ENCODE measurements at regions not wholly inside any gene's neighbourhood (a gene's known extent, or its start where the extent isn't known, plus 50 kb on each side); places are given as distances from the start of the nearest gene placed in this dataset.

DNA sequence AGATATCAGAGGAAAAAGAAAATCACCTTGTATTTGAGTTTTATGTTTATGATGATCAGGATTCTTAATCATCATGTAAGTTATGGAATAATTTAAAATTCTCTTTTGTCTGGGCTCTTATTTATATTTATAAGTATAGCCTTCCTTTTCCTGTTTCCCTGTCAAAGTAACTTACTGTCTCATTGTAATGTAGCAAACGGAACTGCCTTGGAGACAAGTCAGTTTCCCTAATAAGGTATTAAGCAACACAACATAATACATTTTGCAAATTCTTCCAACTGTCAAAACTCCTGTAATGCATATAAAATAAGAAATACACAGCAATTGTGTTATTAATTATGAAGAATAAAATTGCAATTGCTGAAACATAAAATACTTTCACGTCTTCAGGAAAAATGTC is 463.2 kb downstream of the MAT2B start:
- 32 to 42% methylated on average over 2 of the region's 2 CpGs for WGBS, 2 donors
- no peaks in the 10 kb centered on the region for H3K36me3 ChIP-seq (replicated peaks in 1 of 2; ENCODE audit: insufficient read depth in 1 of 2, low read depth in 2 of 2)
- DNase-seq (no peak), ATAC-seq (no peak)
- H3K27ac ChIP-seq, result no peak overlapping the region
- intact Hi-C loops (cut with DNase I), result no loop called here
- H3K4me3 ChIP-seq, result no peak overlapping the region
- TF ChIP-seq, protein P1, sequence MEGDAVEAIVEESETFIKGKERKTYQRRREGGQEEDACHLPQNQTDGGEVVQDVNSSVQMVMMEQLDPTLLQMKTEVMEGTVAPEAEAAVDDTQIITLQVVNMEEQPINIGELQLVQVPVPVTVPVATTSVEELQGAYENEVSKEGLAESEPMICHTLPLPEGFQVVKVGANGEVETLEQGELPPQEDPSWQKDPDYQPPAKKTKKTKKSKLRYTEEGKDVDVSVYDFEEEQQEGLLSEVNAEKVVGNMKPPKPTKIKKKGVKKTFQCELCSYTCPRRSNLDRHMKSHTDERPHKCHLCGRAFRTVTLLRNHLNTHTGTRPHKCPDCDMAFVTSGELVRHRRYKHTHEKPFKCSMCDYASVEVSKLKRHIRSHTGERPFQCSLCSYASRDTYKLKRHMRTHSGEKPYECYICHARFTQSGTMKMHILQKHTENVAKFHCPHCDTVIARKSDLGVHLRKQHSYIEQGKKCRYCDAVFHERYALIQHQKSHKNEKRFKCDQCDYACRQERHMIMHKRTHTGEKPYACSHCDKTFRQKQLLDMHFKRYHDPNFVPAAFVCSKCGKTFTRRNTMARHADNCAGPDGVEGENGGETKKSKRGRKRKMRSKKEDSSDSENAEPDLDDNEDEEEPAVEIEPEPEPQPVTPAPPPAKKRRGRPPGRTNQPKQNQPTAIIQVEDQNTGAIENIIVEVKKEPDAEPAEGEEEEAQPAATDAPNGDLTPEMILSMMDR (IDR thresholded peaks at IDR 0.05), result no peak
- TF ChIP-seq POLR2A (IDR thresholded peaks at IDR 0.05), result no peak
- H3K9me3 ChIP-seq, result no peaks in the 10 kb centered on the region
- no peaks in the 10 kb centered on the region for H3K4me1 ChIP-seq
- H3K27me3 ChIP-seq, result no peaks in the 10 kb centered on the region

DNA sequence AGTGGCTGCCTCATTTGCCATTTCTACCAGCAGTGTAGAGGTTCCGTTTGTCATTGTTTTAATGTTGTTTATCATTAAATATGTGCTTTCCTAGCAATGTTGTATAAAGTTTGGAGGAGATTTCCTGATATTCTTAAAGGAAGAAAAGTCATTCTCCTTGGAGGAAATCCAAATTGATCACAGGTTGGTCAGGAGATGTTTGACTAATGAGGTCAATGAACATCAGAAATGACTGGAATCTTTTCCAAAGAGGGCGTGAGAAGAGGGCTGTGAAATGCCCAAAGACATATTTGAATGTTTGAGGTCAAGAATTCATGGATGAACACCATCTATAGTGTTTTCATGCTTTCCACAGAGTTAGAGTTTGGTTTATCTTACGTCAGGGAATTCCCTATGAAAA is 471.3 kb downstream of the MAT2B start:
- Histone ChIP-seq H3K4me1 (no peaks in the 10 kb centered on the region), H3K4me3 (no peak overlapping the region), H3K27me3 (no peaks in the 10 kb centered on the region), H3K36me3 (replicated peaks in 1 of 2; ENCODE audit: insufficient read depth in 1 of 2, low read depth in 2 of 2) (no peaks in the 10 kb centered on the region), H3K27ac (no peak overlapping the region), H3K9me3 (no peaks in the 10 kb centered on the region)
- ATAC-seq, result no peak
- intact Hi-C loops (cut with DNase I), result no loop called here
- WGBS, 2 donors, result 47 to 48% methylated on average over 3 of the region's 3 CpGs
- DNase-seq, result no peak
- TF ChIP-seq POLR2A (IDR thresholded peaks at IDR 0.05), result no peak
- TF ChIP-seq, protein P1 (IDR thresholded peaks at IDR 0.05), result no peak

DNA sequence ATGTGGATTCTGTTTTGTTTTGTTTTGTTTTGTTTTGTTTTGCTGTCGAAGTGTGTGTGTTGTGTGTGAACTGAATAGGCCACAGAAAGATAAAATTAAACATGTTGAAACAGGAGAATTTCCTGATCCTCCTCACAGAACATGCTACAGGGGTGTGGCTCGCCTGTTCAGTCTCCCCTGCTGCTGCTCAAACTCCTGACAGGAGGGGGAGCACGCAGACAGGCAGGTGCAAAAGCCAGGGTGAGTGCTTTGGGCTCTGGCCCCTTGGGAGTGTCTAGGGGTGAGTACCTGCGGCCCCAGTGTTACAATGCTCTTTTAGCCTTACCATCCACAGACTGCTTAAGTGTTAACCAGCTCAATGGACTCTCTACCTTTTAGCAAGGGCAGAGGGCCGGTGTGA is 473.5 kb downstream of the MAT2B start:
- Histone ChIP-seq H3K27me3 (no peaks in the 10 kb centered on the region), H3K4me3 (no peak overlapping the region), H3K4me1 (no peaks in the 10 kb centered on the region), H3K9me3 (no peaks in the 10 kb centered on the region), H3K27ac (no peak overlapping the region), H3K36me3 (replicated peaks in 1 of 2; ENCODE audit: insufficient read depth in 1 of 2, low read depth in 2 of 2) (no peaks in the 10 kb centered on the region)
- ATAC-seq, result no peak
- intact Hi-C loops (cut with DNase I), result no loop called here
- 51 to 52% methylated on average over 5 of the region's 5 CpGs for WGBS, 2 donors
- TF ChIP-seq POLR2A (IDR thresholded peaks at IDR 0.05), result no peak
- TF ChIP-seq, protein P1 (IDR thresholded peaks at IDR 0.05), result no peak
- no peak for DNase-seq

DNA sequence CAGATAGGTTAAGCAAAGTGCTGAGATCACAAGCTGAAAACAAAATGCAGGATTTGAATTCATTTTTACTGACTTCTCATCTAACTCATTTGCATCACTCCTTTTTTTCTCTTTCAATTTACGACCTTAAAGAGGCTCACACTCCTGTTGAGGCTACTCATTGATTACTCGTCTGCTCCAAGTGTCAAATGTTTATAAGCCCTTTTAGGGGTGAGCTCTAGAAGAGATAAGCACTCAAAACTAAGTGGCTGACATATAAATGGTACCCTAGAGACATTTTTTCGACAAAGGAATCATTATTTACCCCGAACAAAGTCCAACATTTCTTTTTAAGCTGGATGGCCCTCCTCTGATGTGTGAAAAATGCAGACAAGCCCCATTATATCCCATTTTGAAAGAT is 483.1 kb downstream of the MAT2B start:
- Histone ChIP-seq H3K27ac (no peak overlapping the region), H3K36me3 (replicated peaks in 1 of 2; ENCODE audit: insufficient read depth in 1 of 2, low read depth in 2 of 2) (no peaks in the 10 kb centered on the region), H3K9me3 (no peaks in the 10 kb centered on the region), H3K27me3 (no peaks in the 10 kb centered on the region), H3K4me3 (no peak overlapping the region), H3K4me1 (no peaks in the 10 kb centered on the region)
- WGBS, 2 donors, result 13 to 21% methylated on average over 4 of the region's 4 CpGs
- DNase-seq, result no peak
- intact Hi-C loops (cut with DNase I), result no loop called here
- TF ChIP-seq, protein P1 (IDR thresholded peaks at IDR 0.05), result no peak
- TF ChIP-seq POLR2A (IDR thresholded peaks at IDR 0.05), result no peak
- ATAC-seq, result no peak

DNA sequence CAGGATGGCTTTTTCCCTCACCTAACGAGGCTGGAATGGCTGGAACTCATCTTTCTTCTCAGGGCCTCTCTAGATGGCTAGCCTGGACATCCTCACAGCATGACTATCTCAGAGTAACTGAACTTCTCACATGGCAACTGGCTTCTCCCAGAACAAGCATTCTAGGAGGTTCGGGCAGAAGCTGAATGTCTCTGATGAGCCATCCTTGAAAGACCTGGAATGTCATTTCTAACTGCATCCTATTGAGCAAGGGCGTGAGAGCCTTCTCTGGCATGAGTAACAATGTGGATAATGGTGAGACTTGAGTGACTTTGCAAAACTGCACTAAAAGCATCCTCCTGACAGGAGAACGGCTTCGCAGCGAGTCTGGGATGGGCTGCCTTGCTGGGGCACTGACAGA is 487.7 kb downstream of the MAT2B start:
- H3K27ac ChIP-seq, result no peak overlapping the region

More for the DNA sequence above, 487.7 kb downstream of the MAT2B start:
- Histone ChIP-seq H3K36me3 (replicated peaks in 1 of 2; ENCODE audit: insufficient read depth in 1 of 2, low read depth in 2 of 2) (no peaks in the 10 kb centered on the region), H3K27me3 (no peaks in the 10 kb centered on the region), H3K9me3 (no peaks in the 10 kb centered on the region), H3K4me1 (no peaks in the 10 kb centered on the region), H3K4me3 (no peak overlapping the region)
- intact Hi-C loops (cut with DNase I), result no loop called here
- TF ChIP-seq POLR2A (IDR thresholded peaks at IDR 0.05), result no peak
- TF ChIP-seq, protein P1 (IDR thresholded peaks at IDR 0.05), result no peak
- 54 to 56% methylated on average over 6 of the region's 6 CpGs for WGBS, 2 donors
- no peak for ATAC-seq
- DNase-seq, result no peak
